ENCODE measurements at regions not wholly inside any gene's neighbourhood (a gene's known extent, or its start where the extent isn't known, plus 50 kb on each side); places are given as distances from the start of the nearest gene placed in this dataset.

DNA sequence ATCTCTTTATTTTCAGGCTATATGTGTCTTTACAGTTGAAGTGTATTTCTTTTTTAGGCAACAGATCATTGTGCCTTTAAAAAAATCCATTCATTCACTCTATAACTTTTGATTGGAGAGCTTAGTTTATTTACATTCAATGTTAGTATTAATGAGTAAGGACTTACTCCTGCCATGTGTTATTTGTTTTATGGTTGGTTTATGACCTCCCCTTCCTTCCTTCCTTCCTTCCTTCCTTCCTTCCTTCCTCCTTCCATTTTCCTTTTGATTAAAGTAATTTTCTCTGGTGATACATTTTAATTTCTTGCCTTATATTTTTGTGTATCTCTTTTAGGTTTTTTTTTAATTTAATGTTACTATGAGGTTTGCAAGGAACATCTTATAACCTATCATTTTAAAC is 1005.3 kb upstream of the EPHA7 start:
- DNase-seq (ENCODE audit: low spot score): no peak
- no peak for TF ChIP-seq TAF1 (conservative IDR thresholded peaks at IDR 0.05)
- TF ChIP-seq FOXA1 (IDR thresholded peaks at IDR 0.05): no peak
- TF ChIP-seq, protein P1, sequence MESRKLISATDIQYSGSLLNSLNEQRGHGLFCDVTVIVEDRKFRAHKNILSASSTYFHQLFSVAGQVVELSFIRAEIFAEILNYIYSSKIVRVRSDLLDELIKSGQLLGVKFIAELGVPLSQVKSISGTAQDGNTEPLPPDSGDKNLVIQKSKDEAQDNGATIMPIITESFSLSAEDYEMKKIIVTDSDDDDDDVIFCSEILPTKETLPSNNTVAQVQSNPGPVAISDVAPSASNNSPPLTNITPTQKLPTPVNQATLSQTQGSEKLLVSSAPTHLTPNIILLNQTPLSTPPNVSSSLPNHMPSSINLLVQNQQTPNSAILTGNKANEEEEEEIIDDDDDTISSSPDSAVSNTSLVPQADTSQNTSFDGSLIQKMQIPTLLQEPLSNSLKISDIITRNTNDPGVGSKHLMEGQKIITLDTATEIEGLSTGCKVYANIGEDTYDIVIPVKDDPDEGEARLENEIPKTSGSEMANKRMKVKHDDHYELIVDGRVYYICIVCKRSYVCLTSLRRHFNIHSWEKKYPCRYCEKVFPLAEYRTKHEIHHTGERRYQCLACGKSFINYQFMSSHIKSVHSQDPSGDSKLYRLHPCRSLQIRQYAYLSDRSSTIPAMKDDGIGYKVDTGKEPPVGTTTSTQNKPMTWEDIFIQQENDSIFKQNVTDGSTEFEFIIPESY (IDR thresholded peaks at IDR 0.05): no peak
- TF ChIP-seq HNF4G (IDR thresholded peaks at IDR 0.05): no peak
- TF ChIP-seq, protein P2, sequence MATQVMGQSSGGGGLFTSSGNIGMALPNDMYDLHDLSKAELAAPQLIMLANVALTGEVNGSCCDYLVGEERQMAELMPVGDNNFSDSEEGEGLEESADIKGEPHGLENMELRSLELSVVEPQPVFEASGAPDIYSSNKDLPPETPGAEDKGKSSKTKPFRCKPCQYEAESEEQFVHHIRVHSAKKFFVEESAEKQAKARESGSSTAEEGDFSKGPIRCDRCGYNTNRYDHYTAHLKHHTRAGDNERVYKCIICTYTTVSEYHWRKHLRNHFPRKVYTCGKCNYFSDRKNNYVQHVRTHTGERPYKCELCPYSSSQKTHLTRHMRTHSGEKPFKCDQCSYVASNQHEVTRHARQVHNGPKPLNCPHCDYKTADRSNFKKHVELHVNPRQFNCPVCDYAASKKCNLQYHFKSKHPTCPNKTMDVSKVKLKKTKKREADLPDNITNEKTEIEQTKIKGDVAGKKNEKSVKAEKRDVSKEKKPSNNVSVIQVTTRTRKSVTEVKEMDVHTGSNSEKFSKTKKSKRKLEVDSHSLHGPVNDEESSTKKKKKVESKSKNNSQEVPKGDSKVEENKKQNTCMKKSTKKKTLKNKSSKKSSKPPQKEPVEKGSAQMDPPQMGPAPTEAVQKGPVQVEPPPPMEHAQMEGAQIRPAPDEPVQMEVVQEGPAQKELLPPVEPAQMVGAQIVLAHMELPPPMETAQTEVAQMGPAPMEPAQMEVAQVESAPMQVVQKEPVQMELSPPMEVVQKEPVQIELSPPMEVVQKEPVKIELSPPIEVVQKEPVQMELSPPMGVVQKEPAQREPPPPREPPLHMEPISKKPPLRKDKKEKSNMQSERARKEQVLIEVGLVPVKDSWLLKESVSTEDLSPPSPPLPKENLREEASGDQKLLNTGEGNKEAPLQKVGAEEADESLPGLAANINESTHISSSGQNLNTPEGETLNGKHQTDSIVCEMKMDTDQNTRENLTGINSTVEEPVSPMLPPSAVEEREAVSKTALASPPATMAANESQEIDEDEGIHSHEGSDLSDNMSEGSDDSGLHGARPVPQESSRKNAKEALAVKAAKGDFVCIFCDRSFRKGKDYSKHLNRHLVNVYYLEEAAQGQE (IDR thresholded peaks at IDR 0.05): no peak
- no peak for TF ChIP-seq HNF4A (conservative IDR thresholded peaks at IDR 0.05)
- TF ChIP-seq SP1 (IDR thresholded peaks at IDR 0.05): no peak
- TF ChIP-seq YY1 (IDR thresholded peaks at IDR 0.05): no peak
- no peak for TF ChIP-seq RXRA (IDR thresholded peaks at IDR 0.05)
- no peak overlapping the region for H3K27ac ChIP-seq (ENCODE audit: low read depth in 1 of 2, low read length in 2 of 2)
- no peak overlapping the region for H3K9ac ChIP-seq (ENCODE audit: low read depth in 1 of 2, low read length in 2 of 2)
- H3K4me1 ChIP-seq (ENCODE audit: control insufficient read depth in 4 of 4, insufficient read depth in 4 of 4, low read length in 3 of 4): no peaks in the 10 kb centered on the region
- H3K9me3 ChIP-seq (ENCODE audit: control insufficient read depth in 4 of 4, low read length in 3 of 4): peaks cover 0 to 2% (median 0%) of the 10 kb centered on the region in 4 donors
- H3K4me3 ChIP-seq (ENCODE audit: low read depth in 1 of 3, low read length in 3 of 3): no peak overlapping the region
- H3K36me3 ChIP-seq (ENCODE audit: control insufficient read depth in 4 of 4, insufficient read depth in 3 of 4, low read depth in 1 of 4, low read length in 3 of 4): no peaks in the 10 kb centered on the region
- no peaks in the 10 kb centered on the region for H3K27me3 ChIP-seq (ENCODE audit: control insufficient read depth in 4 of 4, insufficient read depth in 4 of 4, low read length in 3 of 4)

DNA sequence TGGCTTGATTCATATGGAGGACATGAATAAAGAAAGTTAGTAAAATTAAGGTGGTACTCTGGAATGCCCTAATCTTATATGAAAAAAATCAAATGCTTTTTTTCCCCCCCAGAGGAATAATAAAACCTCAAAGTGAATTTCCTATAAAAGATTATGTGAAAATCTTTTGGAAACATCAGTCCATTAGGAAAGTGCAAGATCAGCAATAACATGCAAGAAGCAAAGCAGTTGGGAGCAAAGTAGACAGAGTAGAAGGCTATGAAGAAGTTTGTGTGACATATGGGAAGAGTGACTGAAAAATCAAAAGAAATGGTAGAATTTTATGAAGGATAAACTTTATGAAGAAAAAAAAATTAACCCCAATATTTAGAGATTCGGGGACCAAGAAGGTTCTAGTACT is 998.0 kb upstream of the EPHA7 start:
- 71% methylated on average over 1 of the region's 1 CpG for WGBS
- no peak overlapping the region for H3K4me3 ChIP-seq (ENCODE audit: low read depth in 1 of 3, low read length in 3 of 3)
- H3K27ac ChIP-seq (ENCODE audit: low read depth in 1 of 2, low read length in 2 of 2): no peak overlapping the region
- no peak for DNase-seq (ENCODE audit: low spot score)
- no peak for TF ChIP-seq FOXA1 (IDR thresholded peaks at IDR 0.05)
- TF ChIP-seq RXRA (IDR thresholded peaks at IDR 0.05): no peak
- no peak for TF ChIP-seq JUND (IDR thresholded peaks at IDR 0.05)
- TF ChIP-seq HNF4A (conservative IDR thresholded peaks at IDR 0.05): no peak
- TF ChIP-seq SP1 (IDR thresholded peaks at IDR 0.05): no peak
- no peak for TF ChIP-seq TAF1 (conservative IDR thresholded peaks at IDR 0.05)
- TF ChIP-seq RAD21 (IDR thresholded peaks at IDR 0.05): no peak
- TF ChIP-seq, protein P2 (IDR thresholded peaks at IDR 0.05): no peak
- TF ChIP-seq, protein P3, sequence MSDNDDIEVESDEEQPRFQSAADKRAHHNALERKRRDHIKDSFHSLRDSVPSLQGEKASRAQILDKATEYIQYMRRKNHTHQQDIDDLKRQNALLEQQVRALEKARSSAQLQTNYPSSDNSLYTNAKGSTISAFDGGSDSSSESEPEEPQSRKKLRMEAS (IDR thresholded peaks at IDR 0.05): no peak
- TF ChIP-seq, protein P1 (IDR thresholded peaks at IDR 0.05): no peak
- no peak for TF ChIP-seq HNF4G (IDR thresholded peaks at IDR 0.05)
- no peak for TF ChIP-seq EGR1 (IDR thresholded peaks at IDR 0.05; ENCODE audit: low read depth in 2 of 2)
- TF ChIP-seq, protein P4, sequence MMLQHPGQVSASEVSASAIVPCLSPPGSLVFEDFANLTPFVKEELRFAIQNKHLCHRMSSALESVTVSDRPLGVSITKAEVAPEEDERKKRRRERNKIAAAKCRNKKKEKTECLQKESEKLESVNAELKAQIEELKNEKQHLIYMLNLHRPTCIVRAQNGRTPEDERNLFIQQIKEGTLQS (IDR thresholded peaks at IDR 0.05): no peak
- no peak for TF ChIP-seq FOXA2 (IDR thresholded peaks at IDR 0.05)
- TF ChIP-seq GABPA (IDR thresholded peaks at IDR 0.05 in 1 of 2, conservative IDR thresholded peaks at IDR 0.05 in 1 of 2): no peak
- no peak for TF ChIP-seq YY1 (IDR thresholded peaks at IDR 0.05)
- TF ChIP-seq NR2F2 (IDR thresholded peaks at IDR 0.05): no peak
- TF ChIP-seq, protein P5, sequence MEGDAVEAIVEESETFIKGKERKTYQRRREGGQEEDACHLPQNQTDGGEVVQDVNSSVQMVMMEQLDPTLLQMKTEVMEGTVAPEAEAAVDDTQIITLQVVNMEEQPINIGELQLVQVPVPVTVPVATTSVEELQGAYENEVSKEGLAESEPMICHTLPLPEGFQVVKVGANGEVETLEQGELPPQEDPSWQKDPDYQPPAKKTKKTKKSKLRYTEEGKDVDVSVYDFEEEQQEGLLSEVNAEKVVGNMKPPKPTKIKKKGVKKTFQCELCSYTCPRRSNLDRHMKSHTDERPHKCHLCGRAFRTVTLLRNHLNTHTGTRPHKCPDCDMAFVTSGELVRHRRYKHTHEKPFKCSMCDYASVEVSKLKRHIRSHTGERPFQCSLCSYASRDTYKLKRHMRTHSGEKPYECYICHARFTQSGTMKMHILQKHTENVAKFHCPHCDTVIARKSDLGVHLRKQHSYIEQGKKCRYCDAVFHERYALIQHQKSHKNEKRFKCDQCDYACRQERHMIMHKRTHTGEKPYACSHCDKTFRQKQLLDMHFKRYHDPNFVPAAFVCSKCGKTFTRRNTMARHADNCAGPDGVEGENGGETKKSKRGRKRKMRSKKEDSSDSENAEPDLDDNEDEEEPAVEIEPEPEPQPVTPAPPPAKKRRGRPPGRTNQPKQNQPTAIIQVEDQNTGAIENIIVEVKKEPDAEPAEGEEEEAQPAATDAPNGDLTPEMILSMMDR (IDR thresholded peaks at IDR 0.05; ENCODE audit: low read depth, low read length, missing input control): no peak
- H3K4me1 ChIP-seq (ENCODE audit: control insufficient read depth in 4 of 4, insufficient read depth in 4 of 4, low read length in 3 of 4): no peaks in the 10 kb centered on the region
- H3K9ac ChIP-seq (ENCODE audit: low read depth in 1 of 2, low read length in 2 of 2): no peak overlapping the region
- no peaks in the 10 kb centered on the region for H3K9me3 ChIP-seq (ENCODE audit: control insufficient read depth in 4 of 4, low read length in 3 of 4)
- H3K27me3 ChIP-seq (ENCODE audit: control insufficient read depth in 4 of 4, insufficient read depth in 4 of 4, low read length in 3 of 4): no peaks in the 10 kb centered on the region
- H3K36me3 ChIP-seq (ENCODE audit: control insufficient read depth in 4 of 4, insufficient read depth in 3 of 4, low read depth in 1 of 4, low read length in 3 of 4): no peaks in the 10 kb centered on the region
